NCI-H2196 treated with DMSO at 0.1 percent for 48 hours (cell line): ENCODE measurements at regions not wholly inside any gene's neighbourhood (a gene's known extent, or its start where the extent isn't known, plus 50 kb on each side); places are given as distances from the start of the nearest gene placed in this dataset.

Experiments used
- DNase-seq: peaks from one replicate; lab custom pipeline; 2025; ENCODE audit not compliant: unreplicated experiment; lab: John Stamatoyannopoulos, UW

DNA sequence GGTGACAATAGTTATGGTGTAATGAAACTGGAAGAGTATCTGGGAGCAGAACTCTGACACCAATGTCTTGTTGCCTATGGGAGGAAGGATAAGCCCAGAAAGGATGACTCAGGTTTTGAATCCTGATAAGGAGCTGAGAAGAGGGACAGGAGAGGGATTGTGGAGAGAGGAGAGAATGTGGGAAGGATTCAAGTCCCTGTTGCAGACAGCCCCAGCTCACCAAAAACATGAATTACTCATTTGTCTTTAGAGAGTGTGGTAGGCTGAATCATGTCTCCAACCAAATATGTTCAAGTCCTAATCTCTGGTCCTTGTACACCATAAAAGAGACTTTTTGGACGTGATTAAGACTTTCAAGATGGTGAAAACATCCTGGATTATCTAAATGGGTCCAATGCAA, 206.9 kb upstream of the PHYHIPL start:
- no peak for DNase-seq

DNA sequence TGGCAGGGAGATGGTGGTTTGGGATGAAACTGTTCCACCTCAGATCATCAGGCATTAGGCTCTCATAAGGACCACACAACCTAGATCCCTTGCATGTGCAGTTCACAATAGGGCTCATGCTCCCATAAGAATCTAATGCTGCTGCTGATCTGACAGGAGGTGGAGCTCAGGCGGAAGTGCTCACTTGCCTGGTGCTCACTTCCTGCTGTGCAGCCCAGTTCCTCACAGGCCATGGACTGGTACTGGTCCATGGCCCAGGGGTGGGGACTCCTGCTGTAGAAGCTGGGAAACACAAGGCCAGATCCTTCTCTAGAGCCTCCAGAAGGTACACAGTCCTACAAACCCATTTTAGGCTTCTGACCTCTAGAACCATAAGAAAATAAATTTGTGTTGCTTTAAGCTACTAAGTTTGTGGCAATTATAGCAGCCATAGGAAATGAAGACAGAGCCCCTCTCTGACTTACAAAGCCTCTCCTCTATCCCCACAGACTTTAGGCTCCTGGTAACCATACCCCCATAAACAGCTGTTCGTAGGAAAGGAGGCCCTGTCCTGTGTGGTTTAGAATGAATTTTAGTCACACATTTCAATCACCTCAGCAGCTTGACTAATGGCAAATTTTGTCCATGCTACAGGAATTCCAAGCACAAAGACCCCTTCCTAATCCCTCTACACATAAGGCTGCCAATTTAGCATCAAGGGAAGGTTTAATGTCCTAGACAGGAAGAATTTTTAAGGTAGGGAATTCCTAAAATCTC, 206.1 kb upstream of the PHYHIPL start:
- no peak for DNase-seq

GRCh38 chr10:58971211-58971610, 205.2 kb upstream of the PHYHIPL start:
- no peak for DNase-seq

DNA sequence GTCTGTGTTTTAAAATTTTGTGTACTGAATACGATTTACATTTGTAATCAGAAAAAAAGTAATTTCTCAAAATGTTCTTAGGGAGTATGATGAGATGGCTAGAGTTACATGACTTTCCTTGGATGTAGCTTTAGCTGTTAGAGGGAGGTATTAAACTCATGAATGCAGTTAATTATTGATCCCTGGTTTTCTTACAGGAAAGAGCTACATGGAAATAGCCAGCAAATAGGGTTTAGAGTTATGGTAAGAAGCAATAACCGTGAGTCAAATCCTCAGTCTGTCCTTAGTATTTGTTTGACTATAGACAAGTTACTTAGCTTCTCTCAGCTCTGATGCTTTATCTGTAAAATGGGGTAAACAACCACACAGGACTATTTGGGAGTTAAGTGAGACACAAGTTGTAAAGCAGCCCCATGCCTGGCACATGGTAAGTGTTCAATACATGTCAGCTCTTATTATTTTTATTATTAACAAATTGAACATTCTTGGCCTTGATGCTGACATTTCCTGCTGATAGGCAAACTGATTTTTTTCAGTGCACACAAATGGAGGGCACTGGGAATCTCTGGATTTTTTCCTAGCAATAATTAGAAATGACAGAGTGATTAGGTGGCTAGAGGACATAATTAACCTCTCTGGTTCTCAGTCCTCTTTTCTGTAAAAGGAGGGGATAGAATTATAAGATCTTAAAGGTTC, 204.5 kb upstream of the PHYHIPL start:
- DNase-seq: no peak

- no peak for DNase-seq
These were observed 203.7 kb upstream of the PHYHIPL start for GRCh38 chr10:58972576-58973234.

DNA sequence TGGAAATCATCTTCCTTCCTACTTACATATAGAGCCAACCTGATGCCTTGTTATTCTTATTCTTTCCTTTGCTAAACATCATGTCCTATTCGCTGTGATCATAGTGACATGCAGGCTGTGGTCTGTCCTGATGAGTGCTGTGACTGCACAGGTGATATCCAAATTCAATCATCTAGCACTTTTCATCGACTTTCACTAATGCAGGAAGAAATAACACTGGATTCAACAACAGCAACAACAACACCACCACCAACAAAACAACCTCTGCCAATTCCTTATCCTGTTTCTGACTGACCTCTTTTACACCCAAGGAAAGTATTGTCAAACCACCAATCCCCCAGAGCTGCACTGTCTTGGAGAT, 203.2 kb upstream of the PHYHIPL start:
- no peak for DNase-seq

GRCh38 chr10:58976254-58976653, 200.2 kb upstream of the PHYHIPL start:
- DNase-seq: no peak

- DNase-seq: no peak
These were observed 196.7 kb upstream of the PHYHIPL start for GRCh38 chr10:58979711-58980110.

GRCh38 chr10:58980826-58981415, 195.5 kb upstream of the PHYHIPL start:
- DNase-seq: no peak

DNA sequence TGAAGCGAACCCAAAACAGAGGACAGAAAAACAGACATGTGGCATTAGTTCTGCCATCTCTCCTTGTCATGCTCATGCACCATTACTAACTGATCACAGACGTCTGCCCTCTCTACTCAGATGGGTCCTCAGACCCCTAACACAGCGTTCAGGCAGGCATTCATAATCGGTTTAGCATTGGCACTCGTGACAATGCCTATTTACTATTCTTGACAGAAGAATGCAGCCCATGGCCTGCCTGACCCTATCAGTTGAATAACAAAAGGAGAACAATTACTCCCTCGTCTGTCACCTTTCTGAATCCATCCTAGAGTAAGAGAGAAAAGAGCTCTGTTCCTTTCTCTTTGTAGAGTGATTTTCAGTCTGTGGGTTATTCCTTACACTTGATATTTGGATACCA, 194.6 kb upstream of the PHYHIPL start:
- no peak for DNase-seq

DNA sequence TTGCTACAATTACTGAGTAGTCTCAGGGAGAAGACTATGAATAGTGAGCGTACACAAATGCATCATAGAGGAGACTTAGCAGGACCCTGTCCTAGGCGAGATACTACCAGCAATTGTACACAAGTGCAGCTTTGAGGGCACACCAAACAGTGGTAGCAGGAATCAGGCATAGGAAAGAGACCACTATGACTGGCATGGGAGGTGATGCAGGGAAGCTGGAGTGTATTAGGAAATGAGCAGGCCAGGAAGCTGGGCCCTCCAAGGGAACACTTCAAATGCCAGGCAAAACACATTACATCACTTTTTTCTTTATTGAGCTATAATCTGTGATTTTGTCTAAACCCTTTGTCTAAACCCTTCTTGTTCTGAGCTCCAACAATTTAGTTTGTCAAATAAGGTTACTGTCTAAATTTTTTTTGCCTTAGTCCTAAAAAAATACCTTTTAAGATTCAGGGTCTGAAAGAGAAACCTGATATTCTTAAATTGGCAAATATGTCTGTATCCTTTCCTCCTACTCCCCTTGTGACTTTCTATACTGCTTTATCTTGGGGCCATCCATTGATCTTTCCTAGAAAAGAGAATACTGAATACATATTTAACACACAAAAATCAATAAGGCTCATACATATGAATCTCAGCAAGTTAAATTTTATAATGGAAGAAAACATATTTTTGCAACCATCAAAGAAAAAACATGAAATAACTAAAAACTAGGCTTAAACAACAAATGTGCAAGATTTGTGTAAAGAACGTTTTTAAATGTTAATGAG, 193.8 kb upstream of the PHYHIPL start:
- no peak for DNase-seq

DNA sequence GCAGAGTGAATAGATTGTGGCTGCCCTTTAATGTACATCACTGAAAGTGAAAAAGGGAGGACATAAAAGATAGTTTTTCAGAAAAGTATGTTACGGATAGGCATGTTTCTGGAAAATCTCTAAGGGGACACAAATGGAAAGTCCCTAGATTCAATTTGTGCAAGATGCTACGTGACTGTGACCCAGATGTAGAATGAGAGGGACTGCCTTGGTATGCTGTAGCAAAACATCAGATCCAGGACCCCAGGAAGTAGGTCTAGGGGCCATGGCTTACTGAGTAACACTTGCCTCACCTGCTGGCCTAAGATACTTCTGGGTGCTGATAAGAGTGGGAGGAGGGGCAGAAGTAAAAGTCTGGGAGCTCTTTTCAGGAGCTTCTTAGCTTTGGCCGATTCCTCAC, 191.2 kb upstream of the PHYHIPL start:
- DNase-seq: no peak

DNA sequence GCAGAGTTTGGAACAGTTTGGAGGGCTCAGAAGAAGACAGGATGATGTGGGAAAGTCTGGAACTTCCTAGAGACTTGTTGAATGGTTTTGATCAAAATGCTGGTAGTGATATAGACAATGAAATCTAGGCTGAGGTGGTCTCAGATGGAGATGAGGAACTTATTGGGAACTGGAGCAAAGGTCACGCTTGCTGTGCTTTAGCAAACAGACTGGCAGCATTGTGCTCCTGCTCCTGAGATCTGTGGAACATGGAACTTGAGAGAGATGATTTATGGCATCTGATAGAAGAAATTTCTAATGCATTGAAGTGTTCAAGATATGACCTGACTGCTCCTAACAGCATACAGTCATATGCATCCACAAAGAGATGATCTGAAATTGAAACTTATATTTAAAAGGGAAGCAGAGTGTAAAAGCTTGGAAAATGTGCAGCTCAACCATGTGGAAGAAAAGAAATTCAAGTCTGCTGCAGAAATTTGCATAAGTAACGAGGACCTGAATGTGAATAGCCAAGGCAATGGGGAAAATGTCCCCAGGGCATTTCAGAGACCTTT, 186.9 kb upstream of the PHYHIPL start:
- DNase-seq: no peak

DNA sequence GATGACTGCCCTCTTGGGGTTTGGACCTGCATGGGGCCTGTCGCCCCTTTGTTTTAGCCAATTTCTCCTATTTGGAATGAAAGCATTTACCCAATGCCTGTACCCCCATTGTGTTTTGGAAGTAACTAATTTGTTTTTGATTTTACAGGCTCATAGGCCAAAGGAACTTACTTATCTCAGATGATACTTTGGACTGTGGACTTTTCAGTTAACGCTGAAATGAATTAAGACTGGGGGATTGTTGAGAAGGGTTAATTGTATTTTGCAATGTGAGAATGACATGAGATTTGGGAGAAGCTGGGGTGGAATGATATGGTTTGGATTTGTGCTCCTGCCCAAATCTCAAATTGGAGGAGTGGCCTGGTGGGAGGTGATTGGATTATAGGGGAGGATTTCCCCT, 185.8 kb upstream of the PHYHIPL start:
- no peak for DNase-seq

DNA sequence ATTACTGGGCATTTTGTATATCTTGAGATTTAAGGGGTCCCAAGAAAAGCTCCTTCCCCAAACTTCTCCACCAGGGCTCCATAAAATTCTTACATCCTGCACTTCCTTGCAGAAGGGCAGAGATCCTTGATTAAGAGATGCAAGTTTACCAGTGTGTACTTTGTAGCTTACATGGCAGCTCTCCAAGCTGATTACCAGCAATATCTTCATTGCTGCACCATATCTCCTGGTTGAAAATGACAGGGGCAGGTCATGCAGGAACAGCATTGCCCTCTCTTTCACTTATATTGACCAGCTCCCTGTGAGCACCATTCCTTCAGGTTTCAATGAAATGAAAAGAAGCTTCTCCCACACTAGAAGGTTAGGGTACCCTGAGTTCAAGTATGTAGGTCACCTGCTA, 184.6 kb upstream of the PHYHIPL start:
- no peak for DNase-seq

- DNase-seq: no peak
These were observed 183.5 kb upstream of the PHYHIPL start for GRCh38 chr10:58992830-58993460.

GRCh38 chr10:58993480-58994221, 182.8 kb upstream of the PHYHIPL start:
- no peak for DNase-seq

DNA sequence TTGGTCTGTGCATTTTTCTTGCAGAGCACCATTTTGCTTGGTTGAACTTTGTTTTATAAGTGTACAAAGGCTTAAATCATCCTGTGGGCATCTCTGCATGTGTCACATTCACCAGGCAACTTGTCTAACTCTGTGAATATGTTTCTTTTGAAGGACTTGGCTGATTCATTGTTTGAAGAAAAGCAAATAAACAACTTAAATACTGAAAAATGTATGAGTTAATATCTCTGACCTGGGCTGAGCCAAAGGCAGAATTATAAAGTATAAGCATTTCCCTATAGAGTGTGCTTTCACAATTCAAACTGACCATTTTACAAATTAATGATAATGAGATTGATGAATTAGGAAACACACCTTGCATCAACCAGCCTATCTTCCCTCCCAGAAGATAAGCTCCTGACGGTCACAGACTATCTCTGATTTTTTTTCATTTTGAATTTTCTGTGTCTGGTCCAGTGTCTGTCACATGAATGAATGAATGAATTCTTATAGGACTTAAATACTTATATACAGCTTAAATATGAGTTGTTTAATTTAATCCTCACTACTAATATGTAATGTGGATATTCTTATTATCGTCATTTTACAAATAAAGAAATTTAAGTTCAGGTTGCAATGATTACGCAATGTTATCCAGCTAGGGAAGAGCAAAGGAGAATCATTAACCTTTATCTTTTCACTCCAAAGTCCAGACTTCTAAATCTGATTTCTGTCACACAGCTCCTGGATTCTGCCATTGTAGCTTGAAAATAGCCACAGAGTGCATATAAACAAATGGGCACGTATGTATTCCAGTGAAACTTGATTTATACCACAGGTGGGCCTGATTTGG, 182.0 kb upstream of the PHYHIPL start:
- no peak for DNase-seq

GRCh38 chr10:58995058-58995596, 181.3 kb upstream of the PHYHIPL start:
- DNase-seq: no peak
